Neural cell (in vitro differentiated cells): ENCODE measurements at regions not wholly inside any gene's neighbourhood (a gene's known extent, or its start where the extent isn't known, plus 50 kb on each side); places are given as distances from the start of the nearest gene placed in this dataset.

ENCODE experiments used
- H2AFZ ChIP-seq: fragments of 200-600, 300-800 bp; sonication (generic), shearing (Covaris generic); 2 replicates; pipeline ENCODE4 v1.6.0; 2014; ENCODE audit warnings: low read depth, mild to moderate bottlenecking, antibody characterized with exemption, low read length, moderate library complexity
- H3F3A ChIP-seq: fragments of 200-600 bp; shearing (Covaris generic); 2 replicates; pipeline ENCODE4 v1.6.1; 2016; ENCODE audit warnings: mild to moderate bottlenecking, moderate library complexity, mixed read lengths, antibody characterized with exemption, low read length; ENCODE audit not compliant: insufficient read depth, poor library complexity, severe bottlenecking
- H3K27ac ChIP-seq: fragments of 200-600, 300-800 bp; sonication (generic), shearing (Covaris generic); 2 replicates; pipeline ENCODE4 v1.5.1; 2014; ENCODE audit warnings: mild to moderate bottlenecking, low read length, moderate library complexity
- H3K27me3 ChIP-seq: fragments of 300-800, 200-600 bp; sonication (generic), shearing (Covaris generic); 2 replicates; pipeline ENCODE4 v1.6.0; 2014; ENCODE audit warnings: mild to moderate bottlenecking, low read depth, low read length, moderate library complexity; ENCODE audit not compliant: insufficient read depth
- H3K36me3 ChIP-seq: fragments of 300-800, 200-600 bp; sonication (generic), shearing (Covaris generic); 2 replicates; pipeline ENCODE4 v1.5.1; 2014; ENCODE audit warnings: mild to moderate bottlenecking, antibody characterized with exemption, low read length, moderate library complexity; ENCODE audit not compliant: insufficient read depth
- H3K4me2 ChIP-seq: fragments of 300-800, 200-600 bp; sonication (generic), shearing (Covaris generic); 2 replicates; pipeline ENCODE4 v1.6.0; 2014; ENCODE audit warnings: mild to moderate bottlenecking, low read length
- H3K4me3 ChIP-seq: fragments of 300-800, 200-600 bp; sonication (generic), shearing (Covaris generic); 2 replicates; pipeline ENCODE4 v1.5.1; 2014; ENCODE audit warnings: mild to moderate bottlenecking, low read length, moderate library complexity
- H3K79me2 ChIP-seq: fragments of 200-600 bp; shearing (Covaris generic); replicated peaks from 2 replicates; pipeline ENCODE4 v1.6.0; 2014; ENCODE audit warnings: mild to moderate bottlenecking, low read length, moderate library complexity; ENCODE audit not compliant: insufficient read depth
- H3K9ac ChIP-seq: fragments of 300-800, 200-600 bp; sonication (generic), shearing (Covaris generic); 2 replicates; pipeline ENCODE4 v1.6.1; 2016; ENCODE audit warnings: mild to moderate bottlenecking, low read length, mixed read lengths
- H3K9me2 ChIP-seq: fragments of 200-600 bp; shearing (Covaris generic); 2 replicates; pipeline ENCODE4 v1.6.1; 2016; ENCODE audit warnings: mild to moderate bottlenecking, low read length, mixed read lengths; ENCODE audit not compliant: insufficient read depth
- H3K9me3 ChIP-seq: fragments of 200-600, 300-800 bp; sonication (generic), shearing (Covaris generic); 2 replicates; pipeline ENCODE4 v1.6.1; 2016; ENCODE audit warnings: mild to moderate bottlenecking, mixed run types, low read length, moderate library complexity, mixed read lengths
- H4K20me1 ChIP-seq: fragments of 200-600 bp; shearing (Covaris generic); 2 replicates; pipeline ENCODE4 v1.6.1; 2016; ENCODE audit warnings: mild to moderate bottlenecking, mixed run types; ENCODE audit not compliant: insufficient read depth
- EP300 ChIP-seq: fragments of 450-650 bp; conservative IDR thresholded peaks from 2 replicates; pipeline ENCODE4 v1.6.1; 2014; ENCODE audit warnings: antibody characterized with exemption, mild to moderate bottlenecking, moderate library complexity; ENCODE audit not compliant: poor library complexity, severe bottlenecking
- EZH2 ChIP-seq: fragments of 200-600, 300-800 bp; shearing (Covaris generic), sonication (generic); IDR thresholded peaks from 2 replicates; pipeline ENCODE4 v1.6.1; 2014; ENCODE audit warnings: antibody characterized with exemption, low read length, borderline replicate concordance, mild to moderate bottlenecking; ENCODE audit not compliant: insufficient read depth, poor library complexity, severe bottlenecking
- MXI1 ChIP-seq: fragments of 450-650 bp; conservative IDR thresholded peaks from 2 replicates; pipeline ENCODE4 v1.6.1; 2014; ENCODE audit warnings: antibody characterized with exemption, mild to moderate bottlenecking; ENCODE audit not compliant: poor library complexity, severe bottlenecking
- POLR2AphosphoS5 ChIP-seq: IDR thresholded peaks from 2 replicates; pipeline ENCODE4 v1.6.1; 2012
- RAD21 ChIP-seq: fragments of 450-650 bp; conservative IDR thresholded peaks from 2 replicates; pipeline ENCODE4 v1.6.1; 2014; ENCODE audit warnings: antibody characterized with exemption, mild to moderate bottlenecking, moderate library complexity
- SMC3 ChIP-seq: fragments of 450-650 bp; conservative IDR thresholded peaks from 2 replicates; pipeline ENCODE4 v1.6.1; 2014; ENCODE audit warnings: antibody characterized with exemption, mild to moderate bottlenecking, moderate library complexity; ENCODE audit not compliant: poor library complexity
- TAF1 ChIP-seq: IDR thresholded peaks from 2 replicates; pipeline ENCODE4 v1.6.1; 2012; ENCODE audit warnings: low read depth
- TF ChIP-seq, protein P1 (sequence below): fragments of 450-650 bp; IDR thresholded peaks from 2 replicates; pipeline ENCODE4 v1.5.1; 2014; ENCODE audit warnings: antibody characterized with exemption, mild to moderate bottlenecking, moderate library complexity; ENCODE audit not compliant: poor library complexity, severe bottlenecking
- TF ChIP-seq, protein P2 (sequence below): IDR thresholded peaks from 2 replicates; pipeline ENCODE4 v1.6.1; 2012; ENCODE audit warnings: borderline replicate concordance

DNA sequence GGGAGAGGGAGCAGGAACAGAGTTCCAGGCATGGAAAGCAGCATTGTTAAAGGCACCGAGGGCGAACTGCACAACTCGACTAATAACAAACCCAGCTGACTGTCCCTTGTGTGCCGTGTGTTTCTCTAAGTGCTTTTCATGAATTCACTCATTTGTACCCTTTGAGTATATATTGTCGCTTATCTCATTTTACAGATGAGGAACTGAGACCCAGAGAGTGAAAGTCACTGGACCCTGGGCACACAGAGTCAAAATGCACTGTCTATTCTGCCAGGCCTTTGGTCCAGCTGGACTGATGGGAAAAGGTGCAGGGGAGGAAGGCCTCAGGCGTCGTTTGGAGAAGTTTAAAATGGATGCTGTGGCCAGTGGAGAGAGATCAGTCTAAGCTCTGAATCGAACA lies 100.7 kb upstream of the GRIK3 start:
- no peaks in the 10 kb centered on the region for H3F3A ChIP-seq
- no peaks in the 10 kb centered on the region for H3K79me2 ChIP-seq
- no peak overlapping the region for H2AFZ ChIP-seq
- H3K27ac ChIP-seq = no peak overlapping the region
- H4K20me1 ChIP-seq = no peaks in the 10 kb centered on the region
- H3K4me3 ChIP-seq = no peak overlapping the region
- H3K36me3 ChIP-seq = no peaks in the 10 kb centered on the region
- H3K9me2 ChIP-seq = no peaks in the 10 kb centered on the region
- no peaks in the 10 kb centered on the region for H3K27me3 ChIP-seq
- no peaks in the 10 kb centered on the region for H3K9me3 ChIP-seq
- TF ChIP-seq POLR2AphosphoS5 = no peak
- TF ChIP-seq EP300 = no peak
- H3K4me2 ChIP-seq = no peak overlapping the region
- H3K9ac ChIP-seq = no peak overlapping the region

DNA sequence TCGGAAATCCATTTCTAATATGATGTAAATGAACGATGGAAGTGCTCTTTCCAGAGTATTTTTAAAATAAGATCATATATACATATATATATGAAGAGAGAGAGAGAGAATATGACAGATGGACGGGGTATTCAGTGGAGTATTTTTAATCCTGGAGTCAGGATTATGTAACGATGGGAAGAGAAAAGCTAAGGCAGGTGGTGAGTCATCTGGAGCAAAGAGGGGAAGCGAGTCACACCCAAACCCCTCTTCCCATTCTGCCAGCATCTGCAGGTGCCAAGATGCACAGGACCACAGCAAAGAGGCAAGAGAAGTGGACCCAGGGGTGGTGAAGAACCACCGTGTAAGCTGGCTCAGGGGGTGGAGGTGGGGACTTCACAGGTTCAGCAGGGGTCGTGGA lies 102.7 kb upstream of the GRIK3 start:
- Histone ChIP-seq H3K9ac (no peak overlapping the region), H3F3A (no peaks in the 10 kb centered on the region), H3K9me2 (no peaks in the 10 kb centered on the region), H3K27me3 (no peaks in the 10 kb centered on the region), H3K9me3 (no peaks in the 10 kb centered on the region), H3K79me2 (no peaks in the 10 kb centered on the region), H3K27ac (no peak overlapping the region), H4K20me1 (no peaks in the 10 kb centered on the region), H3K4me2 (no peak overlapping the region), H3K4me3 (no peak overlapping the region), H2AFZ (no peak overlapping the region), H3K36me3 (no peaks in the 10 kb centered on the region)
- TF ChIP-seq RAD21 = no peak
- TF ChIP-seq EZH2 = no peak
- TF ChIP-seq EP300 = no peak
- TF ChIP-seq SMC3 = no peak
- TF ChIP-seq, protein P1, sequence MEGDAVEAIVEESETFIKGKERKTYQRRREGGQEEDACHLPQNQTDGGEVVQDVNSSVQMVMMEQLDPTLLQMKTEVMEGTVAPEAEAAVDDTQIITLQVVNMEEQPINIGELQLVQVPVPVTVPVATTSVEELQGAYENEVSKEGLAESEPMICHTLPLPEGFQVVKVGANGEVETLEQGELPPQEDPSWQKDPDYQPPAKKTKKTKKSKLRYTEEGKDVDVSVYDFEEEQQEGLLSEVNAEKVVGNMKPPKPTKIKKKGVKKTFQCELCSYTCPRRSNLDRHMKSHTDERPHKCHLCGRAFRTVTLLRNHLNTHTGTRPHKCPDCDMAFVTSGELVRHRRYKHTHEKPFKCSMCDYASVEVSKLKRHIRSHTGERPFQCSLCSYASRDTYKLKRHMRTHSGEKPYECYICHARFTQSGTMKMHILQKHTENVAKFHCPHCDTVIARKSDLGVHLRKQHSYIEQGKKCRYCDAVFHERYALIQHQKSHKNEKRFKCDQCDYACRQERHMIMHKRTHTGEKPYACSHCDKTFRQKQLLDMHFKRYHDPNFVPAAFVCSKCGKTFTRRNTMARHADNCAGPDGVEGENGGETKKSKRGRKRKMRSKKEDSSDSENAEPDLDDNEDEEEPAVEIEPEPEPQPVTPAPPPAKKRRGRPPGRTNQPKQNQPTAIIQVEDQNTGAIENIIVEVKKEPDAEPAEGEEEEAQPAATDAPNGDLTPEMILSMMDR = no peak
- no peak for TF ChIP-seq MXI1
- no peak for TF ChIP-seq POLR2AphosphoS5
- TF ChIP-seq, protein P2, sequence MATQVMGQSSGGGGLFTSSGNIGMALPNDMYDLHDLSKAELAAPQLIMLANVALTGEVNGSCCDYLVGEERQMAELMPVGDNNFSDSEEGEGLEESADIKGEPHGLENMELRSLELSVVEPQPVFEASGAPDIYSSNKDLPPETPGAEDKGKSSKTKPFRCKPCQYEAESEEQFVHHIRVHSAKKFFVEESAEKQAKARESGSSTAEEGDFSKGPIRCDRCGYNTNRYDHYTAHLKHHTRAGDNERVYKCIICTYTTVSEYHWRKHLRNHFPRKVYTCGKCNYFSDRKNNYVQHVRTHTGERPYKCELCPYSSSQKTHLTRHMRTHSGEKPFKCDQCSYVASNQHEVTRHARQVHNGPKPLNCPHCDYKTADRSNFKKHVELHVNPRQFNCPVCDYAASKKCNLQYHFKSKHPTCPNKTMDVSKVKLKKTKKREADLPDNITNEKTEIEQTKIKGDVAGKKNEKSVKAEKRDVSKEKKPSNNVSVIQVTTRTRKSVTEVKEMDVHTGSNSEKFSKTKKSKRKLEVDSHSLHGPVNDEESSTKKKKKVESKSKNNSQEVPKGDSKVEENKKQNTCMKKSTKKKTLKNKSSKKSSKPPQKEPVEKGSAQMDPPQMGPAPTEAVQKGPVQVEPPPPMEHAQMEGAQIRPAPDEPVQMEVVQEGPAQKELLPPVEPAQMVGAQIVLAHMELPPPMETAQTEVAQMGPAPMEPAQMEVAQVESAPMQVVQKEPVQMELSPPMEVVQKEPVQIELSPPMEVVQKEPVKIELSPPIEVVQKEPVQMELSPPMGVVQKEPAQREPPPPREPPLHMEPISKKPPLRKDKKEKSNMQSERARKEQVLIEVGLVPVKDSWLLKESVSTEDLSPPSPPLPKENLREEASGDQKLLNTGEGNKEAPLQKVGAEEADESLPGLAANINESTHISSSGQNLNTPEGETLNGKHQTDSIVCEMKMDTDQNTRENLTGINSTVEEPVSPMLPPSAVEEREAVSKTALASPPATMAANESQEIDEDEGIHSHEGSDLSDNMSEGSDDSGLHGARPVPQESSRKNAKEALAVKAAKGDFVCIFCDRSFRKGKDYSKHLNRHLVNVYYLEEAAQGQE = no peak
- no peak for TF ChIP-seq TAF1

DNA sequence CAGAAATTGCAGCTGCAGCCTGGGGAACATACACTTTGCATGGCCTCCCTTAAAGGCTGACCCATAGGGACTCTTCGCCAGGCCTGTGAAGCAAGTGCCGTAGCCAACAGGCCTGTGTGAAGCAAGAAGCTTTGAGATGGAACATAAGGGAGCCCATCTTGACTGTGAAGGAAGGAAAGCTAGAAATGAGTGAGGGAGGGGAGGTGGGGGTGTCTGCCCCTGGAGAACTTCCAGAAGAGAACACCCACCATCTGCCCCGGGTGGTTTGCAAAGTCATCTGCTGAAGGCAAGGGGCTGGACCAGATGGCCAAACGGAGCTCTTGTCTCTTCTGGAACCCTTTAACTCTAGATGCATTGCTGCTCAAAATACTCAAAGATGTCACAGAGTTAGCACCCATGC lies 103.3 kb upstream of the GRIK3 start:
- Histone ChIP-seq H3K9me2 (no peaks in the 10 kb centered on the region), H3K79me2 (no peaks in the 10 kb centered on the region), H3K9me3 (no peaks in the 10 kb centered on the region), H3K36me3 (no peaks in the 10 kb centered on the region), H2AFZ (no peak overlapping the region), H4K20me1 (no peaks in the 10 kb centered on the region), H3K9ac (no peak overlapping the region), H3K4me2 (no peak overlapping the region), H3K27me3 (no peaks in the 10 kb centered on the region), H3K4me3 (no peak overlapping the region), H3K27ac (no peak overlapping the region), H3F3A (no peaks in the 10 kb centered on the region)
- TF ChIP-seq, protein P1 = no peak
- TF ChIP-seq POLR2AphosphoS5 (no peak), TAF1 (no peak), SMC3 (no peak), MXI1 (no peak), RAD21 (no peak), EZH2 (no peak), EP300 (no peak)
- TF ChIP-seq, protein P2 = no peak
